GM23338 (cell line): ENCODE measurements at regions not wholly inside any gene's neighbourhood (a gene's known extent, or its start where the extent isn't known, plus 50 kb on each side); places are given as distances from the start of the nearest gene placed in this dataset.

Experiments used
- ATAC-seq: fragments of 200-7000 bp; cut with Tn5 transposase; 3 replicates; pipeline ENCODE4 v1.9.1; 2020
- DNase-seq: peaks from one replicate; pipeline ENCODE4 v3.0.0-alpha.2; 2015; ENCODE audit warnings: low spot score
- H2AFZ ChIP-seq: fragments of 200-600 bp; sonication (generic); 2 replicates; pipeline ENCODE4 v1.8.0; 2016; ENCODE audit warnings: antibody characterized with exemption, mild to moderate bottlenecking, moderate library complexity
- H3F3A ChIP-seq: fragments of 200-600 bp; sonication (generic); replicated peaks from 2 replicates; pipeline ENCODE4 v1.8.0; 2017; ENCODE audit warnings: antibody characterized with exemption, mixed run types, low read depth
- H3K27ac ChIP-seq: fragments of 200-600 bp; sonication (generic); 2 replicates; pipeline ENCODE4 v1.6.1; 2016; ENCODE audit warnings: low read depth
- H3K27me3 ChIP-seq: fragments of 200-600 bp; sonication (generic); 2 replicates; pipeline ENCODE4 v1.8.0; 2016; ENCODE audit warnings: mild to moderate bottlenecking, mixed run types, moderate library complexity; ENCODE audit not compliant: insufficient read depth
- H3K36me3 ChIP-seq: fragments of 200-600 bp; sonication (generic); 2 replicates; pipeline ENCODE4 v1.8.0; 2016; ENCODE audit warnings: mild to moderate bottlenecking; ENCODE audit not compliant: insufficient read depth
- H3K4me1 ChIP-seq: fragments of 200-600 bp; sonication (generic); 2 replicates; pipeline ENCODE4 v1.8.0; 2016; ENCODE audit warnings: mild to moderate bottlenecking, moderate library complexity; ENCODE audit not compliant: insufficient read depth
- H3K4me2 ChIP-seq: fragments of 200-600 bp; sonication (generic); 2 replicates; pipeline ENCODE4 v1.7.1; 2017; ENCODE audit warnings: mixed run types
- H3K4me3 ChIP-seq: fragments of 200-600 bp; sonication (generic); 2 replicates; pipeline ENCODE4 v1.6.1; 2016; ENCODE audit warnings: mixed run types
- H3K79me2 ChIP-seq: fragments of 200-600 bp; sonication (generic); replicated peaks from 2 replicates; pipeline ENCODE4 v1.8.0; 2017; ENCODE audit warnings: mild to moderate bottlenecking; ENCODE audit not compliant: insufficient read depth
- H3K9me2 ChIP-seq: fragments of 200-600 bp; sonication (generic); 2 replicates; pipeline ENCODE4 v1.8.0; 2017; ENCODE audit not compliant: insufficient read depth
- H4K20me1 ChIP-seq: fragments of 200-600 bp; sonication (generic); replicated peaks from 2 replicates; pipeline ENCODE4 v1.8.0; 2017; ENCODE audit warnings: mild to moderate bottlenecking; ENCODE audit not compliant: insufficient read depth
- H3K27ac Mint-ChIP-seq: 2 replicates; pipeline ENCODE4 v1.8.0; 2020; ENCODE audit warnings: inconsistent platforms, mild to moderate bottlenecking, moderate library complexity, mixed read lengths
- H3K27me3 Mint-ChIP-seq: 3 replicates; pipeline ENCODE4 v1.8.0; 2022; ENCODE audit warnings: low read depth, mild to moderate bottlenecking, moderate library complexity, mixed read lengths, inconsistent platforms; ENCODE audit not compliant: insufficient read depth, poor library complexity
- H3K36me3 Mint-ChIP-seq: 3 replicates; pipeline ENCODE4 v1.8.0; 2021; ENCODE audit warnings: low read depth, mild to moderate bottlenecking, inconsistent platforms, moderate library complexity, mixed read lengths
- H3K4me1 Mint-ChIP-seq: 3 replicates; pipeline ENCODE4 v1.8.0; 2020; ENCODE audit warnings: mild to moderate bottlenecking, inconsistent platforms, mixed read lengths
- H3K4me3 Mint-ChIP-seq: 3 replicates; pipeline ENCODE4 v1.8.0; 2021; ENCODE audit warnings: moderate library complexity, mild to moderate bottlenecking, inconsistent platforms, mixed read lengths
- H3K9me3 Mint-ChIP-seq: 3 replicates; pipeline ENCODE4 v1.8.0; 2020; ENCODE audit warnings: moderate library complexity, mild to moderate bottlenecking, inconsistent platforms, mixed read lengths
- CREB1 ChIP-seq: fragments of 250-450 bp; sonication (Bioruptor Pico); IDR thresholded peaks from 2 replicates; pipeline ENCODE4 v1.5.0; 2020; ENCODE audit warnings: low read depth, mild to moderate bottlenecking, moderate library complexity
- EZH2 ChIP-seq: fragments of 200-600 bp; sonication (generic); IDR thresholded peaks from one replicate; pipeline ENCODE4 v1.8.0; 2017; ENCODE audit warnings: antibody characterized with exemption, mild to moderate bottlenecking, low read depth; ENCODE audit not compliant: unreplicated experiment
- EZH2phosphoT487 ChIP-seq: fragments of 200-600 bp; sonication (generic); IDR thresholded peaks from one replicate; pipeline ENCODE4 v1.8.1; 2018; ENCODE audit warnings: antibody characterized with exemption; ENCODE audit not compliant: unreplicated experiment
- NANOG ChIP-seq: IDR thresholded peaks from 2 replicates; pipeline ENCODE4 v1.6.1; 2016; ENCODE audit warnings: antibody characterized with exemption, borderline replicate concordance
- REST ChIP-seq: IDR thresholded peaks from one replicate; pipeline ENCODE4 v1.6.1; 2018; ENCODE audit warnings: antibody characterized with exemption; ENCODE audit not compliant: unreplicated experiment
- STAT1 ChIP-seq: IDR thresholded peaks from one replicate; pipeline ENCODE4 v1.6.1; 2016; ENCODE audit warnings: antibody characterized with exemption; ENCODE audit not compliant: unreplicated experiment
- ZNF462 ChIP-seq: fragments of 250-450 bp; sonication (Bioruptor Pico); IDR thresholded peaks from 2 replicates; pipeline ENCODE4 v1.5.0; 2020; ENCODE audit warnings: mild to moderate bottlenecking, moderate library complexity

DNA sequence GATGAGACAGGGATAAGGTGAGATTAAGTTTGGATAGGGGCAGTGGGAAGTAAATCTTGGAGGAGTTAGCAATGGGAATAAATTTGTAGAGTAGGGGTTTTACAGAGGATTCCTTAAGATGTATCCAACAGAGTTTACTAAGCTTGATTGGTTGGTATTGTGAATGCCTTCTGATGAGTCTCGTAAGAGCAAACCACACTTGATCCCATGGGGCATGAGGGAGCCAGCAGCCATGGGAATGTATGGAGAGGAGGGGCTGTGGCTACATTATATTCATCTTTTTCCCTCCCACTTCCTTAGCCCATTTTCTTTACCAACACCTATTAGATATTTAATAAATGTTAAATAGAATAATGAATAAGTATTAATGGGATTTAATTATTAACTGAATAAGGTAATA lies 126.6 kb upstream of the NDST3 start (continued):
- no peak for TF ChIP-seq ZNF462 (CRISPR knock-in tag)

GRCh38 chr4:117908306-117909207 lies 125.7 kb upstream of the NDST3 start:
- no peaks in the 10 kb centered on the region for H3K9me2 ChIP-seq
- no peaks in the 10 kb centered on the region for H3K36me3 ChIP-seq
- no peaks in the 10 kb centered on the region for H4K20me1 ChIP-seq
- no peaks in the 10 kb centered on the region for H3K27me3 ChIP-seq
- no peaks in the 10 kb centered on the region for H3K27me3 Mint-ChIP-seq
- no peak overlapping the region for H3K27ac ChIP-seq
- no peaks in the 10 kb centered on the region for H3K36me3 Mint-ChIP-seq
- ATAC-seq (no peak), DNase-seq (no peak)
- H3K27ac Mint-ChIP-seq: no peak overlapping the region
- no peaks in the 10 kb centered on the region; the same call in 2 of the 3 replicates for H3K4me1 Mint-ChIP-seq
- H3K79me2 ChIP-seq: no peaks in the 10 kb centered on the region
- no peaks in the 10 kb centered on the region for H3F3A ChIP-seq
- H3K4me2 ChIP-seq: no peak overlapping the region
- H3K4me1 ChIP-seq: no peaks in the 10 kb centered on the region
- no peak overlapping the region for H3K4me3 ChIP-seq
- no peaks in the 10 kb centered on the region for H3K9me3 Mint-ChIP-seq
- no peak overlapping the region for H2AFZ ChIP-seq
- no peak overlapping the region for H3K4me3 Mint-ChIP-seq
- no peak for TF ChIP-seq CREB1
- no peak for TF ChIP-seq EZH2
- TF ChIP-seq REST: no peak
- no peak for TF ChIP-seq EZH2phosphoT487
- TF ChIP-seq NANOG: no peak
- TF ChIP-seq STAT1: no peak
